ENCODE measurements at regions not wholly inside any gene's neighbourhood (a gene's known extent, or its start where the extent isn't known, plus 50 kb on each side); places are given as distances from the start of the nearest gene placed in this dataset.

DNA sequence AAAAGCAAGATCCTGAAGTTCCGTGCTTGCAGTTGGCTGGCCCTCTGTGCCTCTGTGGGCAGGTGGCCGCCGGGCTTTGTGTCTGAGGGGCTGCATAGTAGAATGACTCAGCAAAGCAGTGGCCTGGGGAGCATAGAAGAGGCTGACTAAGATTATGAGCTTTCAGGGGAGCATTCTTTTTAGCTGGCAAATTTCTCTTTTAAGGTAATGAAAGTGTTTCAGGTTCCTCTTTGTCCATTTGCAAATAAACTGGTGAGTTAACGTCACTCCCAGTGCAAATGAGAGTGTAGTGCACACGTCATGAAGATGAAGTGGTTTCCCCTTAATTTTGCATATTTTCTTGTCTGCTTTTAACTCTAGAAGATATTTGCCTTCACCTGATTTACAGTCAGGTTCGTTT is 98.6 kb downstream of the BCL2L11 start:
- DNase-seq (ENCODE audit: low read depth, low spot score): no peak

DNA sequence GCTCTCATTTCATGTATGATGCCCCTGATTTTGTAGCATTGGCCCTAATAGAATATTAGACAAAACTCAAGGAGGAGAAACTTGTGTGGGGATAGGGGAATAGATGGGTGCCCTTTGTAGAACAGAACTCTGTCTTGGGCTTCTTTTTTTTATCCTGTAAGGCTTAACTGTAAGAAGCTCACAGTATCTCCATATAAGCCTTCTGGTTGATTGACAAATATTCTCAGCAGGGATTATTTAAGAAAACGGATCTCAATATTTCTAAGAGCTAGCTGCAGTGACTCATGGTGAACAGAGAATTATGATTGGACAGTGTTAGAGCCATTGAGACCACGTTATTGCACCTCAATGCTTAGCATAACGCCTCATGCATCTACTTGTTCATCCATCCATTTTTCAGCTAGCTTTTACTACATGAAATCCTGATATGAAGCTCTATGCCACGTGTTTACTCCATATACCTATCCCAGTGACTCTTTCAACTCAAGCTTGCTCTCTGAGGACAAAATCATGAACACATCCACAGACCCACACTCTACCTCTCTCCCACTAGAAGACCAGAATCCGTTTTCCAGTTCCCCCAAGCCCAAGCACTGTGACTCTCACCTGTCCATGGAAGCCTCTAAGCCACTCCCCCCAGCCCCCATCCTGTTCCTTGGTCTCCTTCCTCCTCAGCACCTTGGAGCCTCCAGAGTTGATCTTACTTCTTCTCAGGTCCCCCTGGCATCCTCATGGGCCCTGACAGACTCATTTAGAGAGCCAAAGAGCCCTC is 99.2 kb downstream of the BCL2L11 start:
- no peak for DNase-seq (ENCODE audit: low read depth, low spot score)

DNA sequence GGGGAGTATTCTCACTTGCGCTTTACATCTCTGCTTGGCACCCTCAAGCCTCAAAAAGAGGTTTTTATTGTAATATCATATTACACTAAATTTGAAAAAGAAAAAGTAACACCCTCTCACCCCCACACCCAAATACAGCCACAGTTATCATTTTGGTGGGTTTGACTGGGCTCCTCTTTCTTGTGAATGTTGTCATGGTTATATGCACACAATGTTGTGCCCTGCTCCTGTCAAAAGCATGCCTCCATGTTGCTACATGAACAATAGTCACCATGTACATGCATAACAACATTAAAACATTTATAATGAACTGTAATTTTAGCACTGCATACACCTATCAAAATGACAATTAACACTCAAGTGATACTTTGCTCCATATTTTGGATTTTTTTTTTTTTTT is 100.2 kb downstream of the BCL2L11 start:
- no peak for DNase-seq (ENCODE audit: low read depth, low spot score)

DNA sequence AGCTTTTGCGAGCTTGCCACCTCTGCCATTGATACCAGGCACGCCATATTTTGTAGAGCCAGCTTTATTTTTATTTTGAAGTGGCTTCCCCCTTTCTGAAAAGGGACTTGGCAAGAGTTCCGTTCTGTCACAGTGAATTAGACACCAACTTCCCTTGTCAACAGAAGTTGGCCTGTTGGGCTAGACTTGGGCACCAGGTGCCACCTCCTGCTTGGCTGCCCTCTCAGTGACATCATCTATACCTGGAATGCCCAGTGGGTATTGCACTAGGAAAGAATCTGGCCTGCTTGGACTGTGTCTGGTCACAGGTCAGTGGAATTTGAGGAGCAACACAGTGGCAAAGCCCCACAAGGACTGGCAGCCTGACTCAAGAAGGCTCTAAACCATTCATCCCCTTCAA is 101.0 kb downstream of the BCL2L11 start:
- DNase-seq (ENCODE audit: low read depth, low spot score): no peak

DNA sequence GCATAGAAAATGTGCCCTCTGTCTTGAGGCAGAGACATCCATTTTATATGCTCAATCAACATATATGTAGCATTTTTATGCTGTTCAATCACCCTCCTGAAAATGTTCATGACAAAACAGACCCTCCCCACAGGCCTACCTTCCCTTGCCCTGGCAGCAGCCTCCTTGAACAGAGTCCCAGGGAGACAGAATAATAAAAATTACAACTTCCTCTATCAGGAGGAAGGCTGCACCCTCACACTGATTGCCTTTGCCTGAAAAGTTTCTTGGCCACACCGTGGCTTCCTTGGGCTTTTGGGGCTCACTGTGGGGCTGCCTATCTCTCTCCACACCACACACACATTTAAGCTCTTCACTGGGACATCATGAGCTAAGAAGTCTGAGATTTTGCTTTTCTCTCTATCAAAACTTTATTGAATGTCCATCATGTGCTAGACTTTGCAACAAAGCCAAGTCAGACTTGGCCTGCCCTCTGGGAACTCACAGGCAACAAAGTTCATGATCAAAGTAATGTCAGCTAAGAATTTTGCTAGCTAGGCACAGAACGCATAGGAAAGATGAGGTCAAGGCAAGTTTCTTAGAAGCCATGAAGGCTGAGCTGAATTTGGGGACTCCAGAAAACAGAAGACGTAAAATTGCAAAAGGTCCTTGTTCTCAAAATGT is 101.6 kb downstream of the BCL2L11 start:
- DNase-seq (ENCODE audit: low read depth, low spot score): no peak

DNA sequence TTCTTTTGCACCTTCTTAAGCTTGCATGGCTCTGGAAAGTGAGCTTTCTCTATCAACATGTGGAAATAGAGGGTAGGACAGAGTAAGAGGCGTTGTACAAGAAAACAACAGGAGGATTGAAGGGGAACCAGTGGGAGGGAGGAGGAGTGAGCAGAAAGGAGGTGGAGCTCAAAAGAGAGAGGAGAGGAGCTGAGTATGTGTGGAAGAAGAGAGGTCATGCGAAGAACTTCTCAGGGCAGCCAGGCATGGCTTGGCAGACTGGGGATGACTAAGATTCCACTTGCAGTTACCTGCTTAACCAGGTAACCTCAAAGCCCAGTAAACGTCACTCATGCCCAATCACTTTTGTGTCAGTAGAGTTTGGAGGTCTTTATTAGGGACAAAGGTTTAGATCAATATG is 105.1 kb downstream of the BCL2L11 start:
- no peak for DNase-seq (ENCODE audit: low read depth, low spot score)

DNA sequence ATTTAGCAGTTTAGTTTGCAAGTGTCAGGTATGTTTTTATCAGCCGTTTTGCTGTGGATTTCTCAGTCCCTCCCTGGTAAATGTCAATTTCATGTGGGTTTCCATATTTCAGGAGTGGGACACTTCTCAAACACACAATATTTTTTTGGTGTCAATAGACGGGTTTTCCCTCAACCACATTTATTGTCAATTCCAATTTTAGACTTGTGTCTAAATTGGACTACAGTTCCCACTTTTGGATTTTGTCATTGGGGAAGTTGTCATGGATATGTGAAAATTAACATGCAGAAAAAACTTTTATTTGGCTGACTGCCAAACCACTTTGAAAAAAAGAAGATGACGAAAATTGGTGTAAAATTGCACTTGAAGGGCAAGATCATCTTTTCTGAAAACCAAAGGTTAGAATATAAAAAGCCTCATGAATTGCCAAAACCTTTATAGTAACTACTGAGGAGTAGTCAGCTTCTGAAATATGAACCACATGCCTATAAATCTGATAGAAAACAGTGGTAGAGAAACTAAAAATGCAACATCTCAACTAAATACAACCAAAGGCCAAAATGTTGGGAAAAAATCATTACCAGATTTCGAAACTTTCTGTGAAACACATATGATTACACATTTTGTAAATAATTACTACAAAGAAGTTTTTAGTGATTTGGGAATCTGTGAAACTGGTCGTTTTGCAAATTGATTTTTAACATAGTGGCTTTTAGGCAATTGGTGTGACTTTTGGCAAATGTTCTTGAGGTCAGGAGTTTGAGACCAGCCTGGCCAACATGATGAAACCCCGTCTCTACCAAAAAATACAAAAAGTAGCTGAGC is 106.4 kb downstream of the BCL2L11 start:
- DNase-seq (ENCODE audit: low read depth, low spot score): no peak

DNA sequence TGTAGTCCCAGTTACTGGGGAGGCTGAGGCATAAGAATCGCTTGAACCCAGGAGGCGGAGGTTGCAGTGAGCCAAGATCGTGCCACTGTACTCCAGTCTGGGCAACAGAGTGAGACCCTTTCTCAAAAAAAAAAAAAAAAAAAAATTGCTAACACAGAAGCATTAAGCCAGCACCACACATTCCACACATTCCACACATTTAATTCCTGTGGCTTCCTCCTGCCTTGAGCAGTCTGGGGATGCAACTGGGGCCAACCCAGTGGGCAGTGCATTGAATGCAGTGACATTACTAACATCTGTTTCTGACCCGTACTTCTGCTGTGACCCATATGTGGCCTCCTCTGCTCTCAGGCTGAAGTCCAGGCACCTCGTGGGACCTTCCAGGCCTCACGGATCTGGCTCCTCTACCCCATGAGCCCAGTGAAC is 107.0 kb downstream of the BCL2L11 start:
- no peak for DNase-seq (ENCODE audit: low read depth, low spot score)

DNA sequence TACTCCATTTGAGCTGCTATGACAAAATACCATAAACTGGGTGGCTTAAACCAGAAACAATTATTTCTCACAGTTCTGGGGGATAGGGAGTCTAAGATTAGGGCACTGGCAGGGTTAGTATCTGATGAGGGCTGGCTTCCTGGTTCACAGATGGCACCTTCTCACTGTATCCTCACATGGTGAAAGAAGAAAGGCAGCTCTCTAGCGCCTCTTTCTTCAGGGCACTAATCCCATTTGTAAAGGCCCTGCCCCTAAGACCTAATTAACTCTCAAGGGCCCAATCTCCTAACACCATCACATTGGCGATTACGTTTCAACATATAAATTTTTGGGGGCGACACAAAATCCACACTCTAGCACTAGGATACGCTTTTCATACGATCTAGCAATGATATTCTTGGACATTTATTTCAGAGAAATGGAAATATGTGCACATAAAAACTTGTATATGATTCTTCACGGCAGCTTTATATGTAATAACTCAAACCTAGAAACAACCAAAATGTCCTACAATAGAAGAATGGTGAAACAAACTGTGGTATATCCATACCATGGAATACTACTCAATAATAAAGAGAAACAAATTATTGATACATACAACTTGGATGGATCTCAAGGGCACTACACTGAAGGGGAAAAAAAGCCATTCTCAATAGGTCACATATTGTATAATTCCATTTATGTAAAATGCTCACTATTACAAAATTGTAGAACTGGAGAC is 111.0 kb downstream of the BCL2L11 start:
- no peak for DNase-seq (ENCODE audit: low read depth, low spot score)

DNA sequence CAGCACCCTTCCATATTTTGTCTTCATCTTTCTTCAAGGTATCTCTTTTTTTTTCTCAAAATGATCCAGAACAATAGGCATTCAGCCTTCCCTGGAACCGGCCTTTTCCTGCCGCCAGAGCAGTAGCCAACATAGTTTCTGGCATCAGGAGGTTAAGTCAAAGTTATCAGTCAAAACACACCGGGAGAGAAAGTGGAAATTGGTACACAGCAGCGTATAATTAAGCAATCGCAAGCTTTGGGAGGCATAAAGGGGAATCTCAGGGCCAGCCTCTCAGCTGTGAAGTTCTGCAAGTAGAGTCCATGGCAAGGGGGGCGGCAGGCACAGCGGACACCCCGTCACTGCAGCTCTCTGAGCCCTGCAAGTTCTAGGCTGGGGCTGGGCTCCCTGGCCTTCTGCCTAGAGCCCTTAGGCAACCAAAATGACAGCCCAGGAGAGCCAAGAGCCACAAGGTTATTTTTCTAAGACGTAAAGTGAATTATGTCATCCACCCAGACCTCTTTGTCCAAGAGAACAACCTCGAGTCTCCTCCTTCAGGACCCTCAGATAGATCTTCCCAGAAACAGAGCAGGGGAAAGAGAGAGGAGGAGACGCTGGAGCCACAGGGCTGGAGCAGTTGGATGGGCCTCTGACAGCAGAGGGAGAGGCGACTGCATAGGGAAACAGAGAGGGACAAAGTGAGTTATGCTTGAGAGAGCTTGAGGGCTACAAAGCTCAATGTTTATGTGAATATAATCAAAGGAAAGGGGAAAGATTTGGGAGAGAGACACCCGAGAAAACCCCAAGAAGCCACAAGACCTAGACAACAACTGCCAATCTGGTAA is 114.7 kb downstream of the BCL2L11 start:
- DNase-seq (ENCODE audit: low read depth, low spot score): no peak

DNA sequence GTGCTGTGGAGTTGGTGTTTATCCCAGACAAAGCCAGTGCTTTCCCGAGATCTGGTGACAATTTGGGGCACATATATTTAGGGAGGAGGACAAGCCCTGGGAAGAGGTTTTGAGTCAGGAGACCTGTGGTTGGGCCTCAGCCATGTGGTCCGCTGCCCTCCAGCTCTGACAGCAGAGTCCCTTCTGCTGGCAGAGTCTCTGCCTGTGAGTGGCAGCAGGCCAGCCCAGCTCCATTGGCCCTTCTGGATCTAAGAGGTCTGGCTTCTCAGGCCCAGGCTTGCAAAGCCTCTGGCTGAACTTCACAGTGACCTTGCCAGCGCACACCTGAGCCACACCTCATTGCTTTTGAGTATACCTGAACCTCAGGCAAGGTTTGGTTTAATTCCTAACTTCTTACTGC is 115.3 kb downstream of the BCL2L11 start:
- DNase-seq (ENCODE audit: low read depth, low spot score): no peak

DNA sequence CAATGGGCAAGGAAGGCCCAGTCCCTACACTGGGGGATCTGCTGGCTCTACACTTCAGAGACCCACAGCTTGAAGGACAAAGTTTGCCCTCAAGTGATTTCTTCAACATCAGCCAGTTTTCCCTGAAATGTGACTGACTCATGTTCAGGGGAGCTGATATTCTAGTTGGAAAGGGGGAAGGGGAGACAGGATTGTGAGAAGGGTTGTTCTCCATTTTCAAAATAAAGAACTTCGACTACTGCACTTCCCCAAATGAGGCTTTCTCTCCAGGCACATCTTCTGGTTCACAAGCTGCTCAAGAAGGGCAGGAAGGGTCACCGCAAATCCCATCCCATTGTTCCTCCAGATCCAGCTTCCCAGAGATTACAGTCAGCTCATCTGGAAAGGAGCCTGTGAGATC is 117.6 kb downstream of the BCL2L11 start:
- no peak for DNase-seq (ENCODE audit: low read depth, low spot score)

DNA sequence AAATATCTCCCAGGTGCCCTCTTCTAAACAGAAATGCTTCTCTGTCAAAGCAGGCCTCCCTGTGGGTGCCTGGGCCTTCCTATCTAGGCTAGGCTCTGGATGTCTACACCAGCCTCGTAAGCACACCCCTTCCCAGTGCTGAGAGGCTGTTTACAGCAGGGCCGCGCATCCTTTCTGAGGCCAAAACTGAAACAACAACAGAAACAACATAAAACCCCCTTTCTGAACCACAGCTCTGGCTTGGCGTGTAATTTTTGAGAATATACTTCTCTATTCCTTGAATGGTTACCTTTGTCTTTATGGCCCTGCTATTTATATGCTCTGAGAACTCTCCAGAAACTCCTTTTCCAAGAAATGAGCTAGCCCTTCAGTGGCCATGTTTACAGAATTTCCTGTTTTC is 118.4 kb downstream of the BCL2L11 start:
- DNase-seq (ENCODE audit: low read depth, low spot score): no peak

DNA sequence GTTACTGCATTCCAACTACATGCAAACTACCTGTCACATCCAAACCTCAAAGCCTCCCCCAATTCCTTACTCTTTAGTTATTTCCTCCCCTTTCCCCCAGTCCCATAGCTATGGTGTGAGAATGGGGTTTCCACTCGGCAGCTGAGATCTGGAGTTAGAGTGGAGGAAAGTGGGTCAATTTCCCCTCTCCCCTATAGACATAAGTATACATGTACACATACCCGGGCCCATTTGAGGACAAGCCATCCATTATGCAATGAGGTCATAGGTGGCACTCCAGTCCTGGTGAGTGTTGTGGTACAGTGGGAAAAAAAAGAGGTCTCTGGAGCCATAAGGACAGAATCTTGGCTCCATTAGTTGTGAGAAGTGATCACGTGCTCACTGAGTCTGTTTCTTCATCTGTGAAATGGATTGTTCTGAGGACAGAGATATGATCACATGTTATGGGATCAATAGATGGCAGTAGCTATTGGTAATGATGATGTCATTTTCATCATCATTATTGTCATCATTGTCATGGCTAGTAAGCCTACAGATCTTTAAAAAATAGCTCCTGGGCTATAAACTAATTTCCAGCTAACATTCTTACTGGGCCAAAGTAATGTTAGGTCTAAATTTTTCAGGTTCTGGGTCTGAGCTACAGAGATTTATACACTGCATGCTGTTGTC is 119.0 kb downstream of the BCL2L11 start:
- DNase-seq (ENCODE audit: low read depth, low spot score): no peak

DNA sequence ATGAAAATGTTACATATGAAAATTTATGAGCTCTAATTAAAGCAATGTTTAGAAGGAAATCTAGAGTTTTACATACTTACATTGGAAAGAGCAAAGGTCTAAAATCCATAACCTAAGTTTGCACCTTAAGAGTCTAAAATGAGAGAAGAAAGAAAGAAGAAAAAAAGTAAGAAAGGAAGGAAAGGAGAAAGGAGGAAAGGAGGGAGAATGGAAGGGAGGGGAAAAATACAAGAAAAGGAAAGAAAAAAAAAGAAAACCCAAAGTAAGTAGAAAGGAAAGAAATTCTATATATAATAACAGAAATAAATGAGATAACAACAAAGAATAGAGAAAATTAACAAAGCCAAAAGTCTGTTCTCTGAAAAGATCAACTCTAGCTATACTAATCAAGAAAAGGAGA is 122.6 kb downstream of the BCL2L11 start:
- no peak for DNase-seq (ENCODE audit: low read depth, low spot score)

DNA sequence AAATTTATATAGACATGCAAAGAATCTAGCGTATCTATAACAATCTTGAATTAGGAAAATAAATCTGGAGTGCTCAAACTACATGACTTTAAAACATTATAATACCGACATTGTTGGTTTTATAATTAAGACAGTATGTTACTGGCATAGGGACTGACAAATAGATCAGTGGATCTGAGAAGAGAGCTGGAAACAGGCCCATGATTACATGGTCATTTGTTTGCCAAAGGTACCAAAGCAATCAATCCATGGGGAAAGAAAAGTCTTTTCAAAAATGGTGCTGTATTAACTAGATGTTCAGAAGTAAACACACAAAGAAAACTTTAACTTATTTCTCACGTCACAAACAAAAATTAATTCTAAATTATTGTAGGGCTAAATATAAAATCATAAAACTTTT is 124.2 kb downstream of the BCL2L11 start:
- no peak for DNase-seq (ENCODE audit: low read depth, low spot score)

DNA sequence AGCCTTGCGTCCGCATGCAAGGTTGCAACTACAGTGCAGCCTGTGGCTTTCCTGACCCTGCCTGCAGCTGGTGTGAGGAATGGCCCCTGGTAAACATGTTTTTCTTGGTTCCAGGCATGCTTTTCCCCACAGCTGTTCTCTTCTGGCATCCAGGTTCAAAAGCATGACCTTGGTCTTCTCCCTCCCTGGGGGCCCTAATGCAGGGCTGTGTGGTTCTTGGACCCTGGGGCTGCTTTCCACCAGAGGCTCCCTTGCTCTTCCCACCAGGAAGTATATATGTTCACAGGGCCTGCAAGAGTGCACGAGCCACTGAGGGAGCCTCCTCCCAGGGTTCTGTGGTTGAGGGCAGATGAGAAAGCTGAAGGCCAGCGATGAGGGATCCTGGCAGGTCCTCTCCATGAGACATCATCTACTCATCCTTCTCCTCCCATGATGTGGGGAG is 125.9 kb downstream of the BCL2L11 start:
- DNase-seq (ENCODE audit: low read depth, low spot score): no peak

DNA sequence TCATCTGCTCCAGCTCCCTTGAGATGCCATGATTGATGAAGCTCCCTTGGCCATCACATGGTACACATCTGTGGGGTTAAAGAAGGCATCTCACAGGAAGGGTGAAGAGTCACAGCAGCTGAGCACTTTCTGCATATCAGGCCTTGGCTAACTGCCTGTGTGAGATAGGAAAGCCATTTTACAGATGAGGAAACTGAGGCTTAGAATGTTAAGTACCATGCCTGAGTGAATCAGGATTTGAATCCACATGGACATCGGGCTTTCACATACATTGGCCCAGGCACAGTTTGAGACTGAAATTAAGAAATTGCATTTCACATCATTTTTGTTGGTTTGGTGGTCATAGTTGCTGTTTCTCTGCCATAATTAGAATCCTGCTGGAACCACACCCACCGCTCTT is 126.8 kb downstream of the BCL2L11 start:
- no peak for DNase-seq (ENCODE audit: low read depth, low spot score)

DNA sequence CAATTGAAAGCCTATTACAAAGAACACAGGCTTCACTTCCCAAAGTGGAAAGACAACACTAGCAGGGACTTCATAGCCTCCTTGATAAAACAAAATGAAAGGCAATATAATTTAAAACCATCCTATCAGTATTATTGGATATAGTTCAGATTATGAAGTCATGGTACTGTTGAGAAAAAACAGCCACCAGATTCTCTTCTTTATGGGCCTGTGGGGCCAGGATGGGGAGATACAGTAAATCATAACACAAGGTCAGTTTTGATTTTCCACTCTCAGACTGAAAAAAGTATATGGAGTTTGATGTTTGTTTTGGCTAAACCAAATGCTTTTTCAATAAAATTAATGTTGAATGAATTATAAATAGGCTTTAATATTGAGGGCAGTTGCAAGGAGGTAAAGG is 129.1 kb downstream of the BCL2L11 start:
- no peak for DNase-seq (ENCODE audit: low read depth, low spot score)

DNA sequence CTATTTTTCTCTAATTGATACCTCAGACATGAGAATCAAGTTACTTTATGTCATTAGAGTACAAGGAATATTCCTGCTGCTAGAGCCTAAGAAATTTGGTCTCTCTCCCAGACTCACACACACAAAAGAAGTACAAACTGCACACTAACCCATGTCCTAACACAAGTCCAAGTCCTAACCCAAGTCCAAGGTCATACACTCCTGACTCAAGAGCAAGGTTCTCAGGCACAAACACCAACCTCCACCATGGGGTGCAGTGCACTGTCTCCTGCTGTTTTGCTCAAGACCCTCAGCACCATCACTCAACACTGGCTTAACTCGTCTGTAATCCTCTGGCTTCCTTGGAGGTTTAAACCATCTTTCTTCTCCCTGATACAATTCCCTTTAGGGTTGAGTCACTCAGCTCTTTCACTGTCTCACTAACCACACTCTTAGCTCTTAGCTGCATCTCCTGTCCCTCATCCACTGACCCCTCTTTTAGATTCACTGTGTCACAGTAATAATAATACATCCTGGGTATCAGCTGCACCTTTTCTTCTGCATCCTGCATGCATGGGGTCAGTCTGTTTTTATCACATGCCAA is 129.8 kb downstream of the BCL2L11 start:
- DNase-seq (ENCODE audit: low read depth, low spot score): no peak
